H1 (cell line): ENCODE measurements at regions not wholly inside any gene's neighbourhood (a gene's known extent, or its start where the extent isn't known, plus 50 kb on each side); places are given as distances from the start of the nearest gene placed in this dataset.

Experiments
- ASH2L ChIP-seq: fragments of 200-600, 300-600 bp; sonication (generic); IDR thresholded peaks from one replicate; pipeline ENCODE4 v1.7.1; 2017; ENCODE audit warnings: low read length
- BRCA1 ChIP-seq: IDR thresholded peaks from 2 replicates; pipeline ENCODE4 v1.6.1; 2012; ENCODE audit warnings: low read depth, low read length, improper control_type of control experiment
- CEBPB ChIP-seq: IDR thresholded peaks from 2 replicates; pipeline ENCODE4 v1.6.1; 2012; ENCODE audit warnings: low read depth, low read length
- CTCF ChIP-seq, 3 experiments: IDR thresholded peaks; 1 replicate in 2 of 3; 2 replicates in 1 of 3; pipeline versions ENCODE4 v1.5.1 to v1.6.1; 2011; ENCODE audit warnings: low read length in 3 of 3, mild to moderate bottlenecking in 3 of 3, inconsistent platforms in 2 of 3, low read depth in 1 of 3, moderate library complexity in 1 of 3; ENCODE audit not compliant: insufficient read depth in 1 of 3; ENCODE audit errors: control extremely low read depth in 1 of 3
- EGR1 ChIP-seq: IDR thresholded peaks from 2 replicates; pipeline ENCODE4 v1.6.1; 2011; ENCODE audit warnings: low read depth, low read length, borderline replicate concordance
- EP300 ChIP-seq, 2 experiments: IDR thresholded peaks; 1 replicate in 1 of 2; 2 replicates in 1 of 2; pipeline ENCODE4 v1.6.1; 2011 to 2012; ENCODE audit warnings: low read depth in 2 of 2, low read length in 2 of 2, mild to moderate bottlenecking in 2 of 2, borderline replicate concordance in 1 of 2, inconsistent platforms in 1 of 2, moderate library complexity in 1 of 2
- EZH2 ChIP-seq: fragments of 200-600 bp; sonication (generic); IDR thresholded peaks from 2 replicates; pipeline ENCODE4 v1.7.1; 2012; ENCODE audit warnings: low read depth, mild to moderate bottlenecking, moderate library complexity, low read length, inconsistent platforms; ENCODE audit not compliant: severe bottlenecking
- JUN ChIP-seq: IDR thresholded peaks from 2 replicates; pipeline ENCODE4 v1.6.1; 2011; ENCODE audit warnings: low read depth, mild to moderate bottlenecking, improper control_type of control experiment, low read length
- KDM4A ChIP-seq: IDR thresholded peaks from one replicate; pipeline ENCODE4 v1.7.1; 2012; ENCODE audit warnings: low read depth, mild to moderate bottlenecking, moderate library complexity, low read length, inconsistent platforms; ENCODE audit not compliant: severe bottlenecking
- POLR2A ChIP-seq, 2 experiments: IDR thresholded peaks; 1 replicate in 1 of 2; 2 replicates in 1 of 2; pipeline ENCODE4 v1.6.1; 2011; ENCODE audit warnings: low read depth in 2 of 2, low read length in 2 of 2, mild to moderate bottlenecking in 2 of 2; ENCODE audit errors: control extremely low read depth in 1 of 2
- RAD21 ChIP-seq, 2 experiments: IDR thresholded peaks in 1 of 2; conservative IDR thresholded peaks in 1 of 2; 2 replicates each; pipeline ENCODE4 v1.6.1; 2011; ENCODE audit warnings: low read depth in 2 of 2, low read length in 2 of 2, improper control_type of control experiment in 1 of 2, inconsistent platforms in 1 of 2, mild to moderate bottlenecking in 1 of 2, moderate library complexity in 1 of 2
- TEAD4 ChIP-seq: IDR thresholded peaks from 2 replicates; pipeline ENCODE4 v1.6.1; 2012; ENCODE audit warnings: low read depth, low read length, inconsistent platforms, mixed read lengths
- YY1 ChIP-seq: IDR thresholded peaks from 2 replicates; pipeline ENCODE4 v1.6.1; 2011; ENCODE audit warnings: low read depth, mild to moderate bottlenecking, low read length
- ZNF274 ChIP-seq: IDR thresholded peaks from 2 replicates; pipeline ENCODE4 v1.7.0; 2012; ENCODE audit warnings: low read length, borderline replicate concordance; ENCODE audit errors: extremely low read depth

- TF ChIP-seq ZNF274, result no peak
- no peak for TF ChIP-seq POLR2A (IDR thresholded peaks at IDR 0.05; ENCODE audit: control extremely low read depth in 1 of 2, low read depth in 2 of 2, low read length in 2 of 2)
- TF ChIP-seq KDM4A, result no peak
- TF ChIP-seq CEBPB, result no peak
- TF ChIP-seq EP300 (IDR thresholded peaks at IDR 0.05; ENCODE audit: borderline replicate concordance in 1 of 2, low read depth in 2 of 2, low read length in 2 of 2), result no peak
- TF ChIP-seq BRCA1, result no peak
- no peak for TF ChIP-seq CTCF (IDR thresholded peaks at IDR 0.05; ENCODE audit: control extremely low read depth in 1 of 3, insufficient read depth in 1 of 3, low read depth in 1 of 3, low read length in 3 of 3)
- no peak for TF ChIP-seq ASH2L
- no peak for TF ChIP-seq RAD21 (IDR thresholded peaks at IDR 0.05 in 1 of 2, conservative IDR thresholded peaks at IDR 0.05 in 1 of 2; ENCODE audit: low read depth in 2 of 2, low read length in 2 of 2)
- TF ChIP-seq JUN, result no peak
- no peak for TF ChIP-seq EGR1
- no peak for TF ChIP-seq YY1
- no peak for TF ChIP-seq TEAD4
- TF ChIP-seq EZH2, result no peak
These were observed 151.3 kb upstream of the APCDD1 start for GRCh38 chr18:10303171-10303570.
